ENCODE measurements at regions not wholly inside any gene's neighbourhood (a gene's known extent, or its start where the extent isn't known, plus 50 kb on each side); places are given as distances from the start of the nearest gene placed in this dataset.

DNA sequence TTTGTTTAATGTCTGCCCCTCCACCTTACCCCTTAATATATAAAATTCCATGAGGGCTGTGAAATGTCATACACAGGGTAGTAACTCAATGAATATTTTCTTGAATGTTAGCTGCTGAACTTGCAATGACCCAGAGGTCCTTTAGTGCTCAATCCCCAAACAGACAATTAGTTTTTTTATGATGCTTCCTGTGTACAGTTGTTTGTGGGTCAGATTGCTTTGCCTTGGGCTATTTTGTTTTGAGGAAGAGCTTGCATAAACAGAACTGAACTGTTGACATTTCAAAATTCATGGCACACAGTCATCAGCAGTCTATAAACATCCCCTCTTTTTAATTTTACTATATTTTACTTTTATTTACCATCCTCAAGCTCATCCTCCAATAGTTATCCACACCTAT lies 820.5 kb upstream of the SEL1L start:
- TF ChIP-seq SP1 (IDR thresholded peaks at IDR 0.05) (no peak), ZNF384 (IDR thresholded peaks at IDR 0.05) (no peak), NFRKB (IDR thresholded peaks at IDR 0.05) (no peak), BHLHE40 (IDR thresholded peaks at IDR 0.05; ENCODE audit: borderline replicate concordance) (no peak), ELF4 (IDR thresholded peaks at IDR 0.05) (no peak), FOXA1 (IDR thresholded peaks at IDR 0.05) (no peak), FOXM1 (IDR thresholded peaks at IDR 0.05; ENCODE audit: borderline replicate concordance) (no peak), TARDBP (IDR thresholded peaks at IDR 0.05) (no peak), SUZ12 (IDR thresholded peaks at IDR 0.05) (no peak), ARNT (IDR thresholded peaks at IDR 0.05) (no peak)
